Stimulated activated CD4-positive, alpha-beta T cell treated with anti-CD3 and anti-CD28 coated beads, Interleukin-1b, Interleukin-23, amount 100 ng/mL, for 1 hour (primary cell): ENCODE measurements at regions not wholly inside any gene's neighbourhood (a gene's known extent, or its start where the extent isn't known, plus 50 kb on each side); places are given as distances from the start of the nearest gene placed in this dataset.
A peak's percentile ranks its signal among the peaks of the same experiment; 100 is the strongest.

ENCODE experiments used
- DNase-seq, 2 donors: peaks; one replicate each; pipeline ENCODE4 v3.0.0-alpha.2; 2020; ENCODE audit warnings: low read depth in 2 of 2

- no peak for DNase-seq
Measured at GRCh38 chr2:147711031-147711430, 133.8 kb upstream of the ACVR2A start.

GRCh38 chr2:147709655-147710054 lies 135.2 kb upstream of the ACVR2A start:
- no peak for DNase-seq

DNA sequence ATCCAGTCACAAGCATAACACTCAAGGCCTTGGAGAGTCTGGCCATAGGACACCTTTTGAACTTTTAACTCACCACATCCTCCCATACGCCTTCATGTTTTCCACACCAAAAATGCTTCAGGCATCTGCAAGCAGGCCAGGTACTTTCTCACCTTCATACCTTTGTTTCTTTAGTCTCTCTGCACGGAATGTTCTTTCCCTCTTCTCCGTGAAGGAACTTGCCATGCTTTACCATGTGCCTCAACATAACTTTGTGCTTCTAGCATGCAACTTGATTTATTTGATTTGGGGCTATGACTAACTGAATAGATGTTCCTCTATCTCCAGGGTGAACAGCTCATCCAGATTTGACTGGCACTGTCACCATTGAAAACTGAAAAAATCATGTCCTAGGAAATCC lies 141.7 kb upstream of the ACVR2A start:
- no peak for DNase-seq

DNA sequence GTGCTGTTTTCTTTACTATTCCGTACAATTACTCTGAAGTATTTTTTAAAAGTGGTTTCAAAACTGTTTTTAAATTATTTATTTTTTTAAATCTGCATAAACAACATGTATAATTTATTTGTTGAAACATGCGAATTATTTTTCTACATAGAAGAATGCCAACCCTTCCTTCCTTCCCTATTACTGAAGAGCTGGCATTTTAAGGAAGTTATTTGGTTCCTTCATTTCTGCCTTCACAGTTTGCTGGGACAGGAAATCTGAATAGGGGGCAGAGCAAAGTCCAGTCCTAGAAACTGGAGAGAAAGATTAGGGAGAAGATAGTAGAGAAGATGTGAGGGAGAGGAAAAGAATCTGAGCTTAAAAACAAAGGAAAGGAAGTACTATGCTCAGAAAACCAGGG lies 146.7 kb upstream of the ACVR2A start:
- no peak for DNase-seq

GRCh38 chr2:147696426-147696825 lies 148.4 kb upstream of the ACVR2A start:
- DNase-seq = no peak

- DNase-seq = no peak
Measured at GRCh38 chr2:147689220-147689909, 155.5 kb upstream of the ACVR2A start.

- DNase-seq = no peak
Measured at GRCh38 chr2:147688242-147688641, 156.6 kb upstream of the ACVR2A start.

DNA sequence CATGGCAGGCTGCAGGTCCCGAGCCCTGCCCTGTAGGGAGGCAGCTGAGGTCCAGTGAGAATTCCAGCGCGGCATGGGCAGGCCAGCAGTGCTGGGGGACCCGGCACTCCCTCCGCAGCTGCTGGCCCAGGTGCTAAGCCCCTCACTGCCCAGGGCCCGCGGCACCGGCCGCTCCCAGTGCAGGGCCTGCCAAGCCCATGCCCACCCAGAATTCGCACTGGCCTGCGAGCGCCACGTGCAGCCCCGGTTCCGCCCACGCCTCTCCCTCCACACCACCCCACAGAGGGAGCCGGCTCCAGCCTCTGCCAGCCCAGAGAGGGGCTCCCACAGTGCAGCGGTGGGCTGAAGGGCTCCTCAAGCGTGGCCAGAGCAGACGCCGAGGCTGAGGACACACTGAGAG lies 158.5 kb upstream of the ACVR2A start:
- DNase-seq = no peak

- DNase-seq = no peak
Measured at GRCh38 chr2:147684903-147685302, 159.9 kb upstream of the ACVR2A start.

- DNase-seq = no peak
Measured at GRCh38 chr2:147683380-147683779, 161.4 kb upstream of the ACVR2A start.

- DNase-seq = no peak
Measured at GRCh38 chr2:147681093-147681492, 163.7 kb upstream of the ACVR2A start.

DNA sequence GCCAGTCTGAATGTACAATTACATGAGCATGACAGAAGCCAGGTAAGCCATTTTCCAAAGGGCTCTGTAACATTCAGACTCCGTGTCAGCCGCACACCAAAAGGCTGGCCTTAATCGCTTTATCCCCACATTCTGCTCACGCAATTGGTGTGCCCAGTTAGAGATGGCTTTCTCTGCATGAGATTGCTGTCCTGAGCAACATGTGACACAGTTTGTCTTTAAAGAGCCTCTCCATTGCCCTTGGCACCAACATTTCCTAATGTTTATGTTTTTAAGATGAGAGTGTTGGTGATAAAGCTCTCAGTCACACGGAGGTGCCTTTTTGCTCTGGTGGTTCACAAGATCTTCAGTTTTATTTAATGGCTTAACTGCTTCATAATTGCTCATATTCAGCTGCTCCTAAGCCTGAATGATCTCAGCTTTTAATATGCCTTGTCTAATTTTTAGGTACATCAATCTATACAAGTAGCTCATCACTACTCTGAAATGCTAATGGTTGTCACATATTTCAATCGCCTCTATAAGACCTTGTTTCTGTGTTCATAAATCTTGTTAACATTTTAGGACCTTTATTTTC lies 164.8 kb upstream of the ACVR2A start:
- DNase-seq = no peak

DNA sequence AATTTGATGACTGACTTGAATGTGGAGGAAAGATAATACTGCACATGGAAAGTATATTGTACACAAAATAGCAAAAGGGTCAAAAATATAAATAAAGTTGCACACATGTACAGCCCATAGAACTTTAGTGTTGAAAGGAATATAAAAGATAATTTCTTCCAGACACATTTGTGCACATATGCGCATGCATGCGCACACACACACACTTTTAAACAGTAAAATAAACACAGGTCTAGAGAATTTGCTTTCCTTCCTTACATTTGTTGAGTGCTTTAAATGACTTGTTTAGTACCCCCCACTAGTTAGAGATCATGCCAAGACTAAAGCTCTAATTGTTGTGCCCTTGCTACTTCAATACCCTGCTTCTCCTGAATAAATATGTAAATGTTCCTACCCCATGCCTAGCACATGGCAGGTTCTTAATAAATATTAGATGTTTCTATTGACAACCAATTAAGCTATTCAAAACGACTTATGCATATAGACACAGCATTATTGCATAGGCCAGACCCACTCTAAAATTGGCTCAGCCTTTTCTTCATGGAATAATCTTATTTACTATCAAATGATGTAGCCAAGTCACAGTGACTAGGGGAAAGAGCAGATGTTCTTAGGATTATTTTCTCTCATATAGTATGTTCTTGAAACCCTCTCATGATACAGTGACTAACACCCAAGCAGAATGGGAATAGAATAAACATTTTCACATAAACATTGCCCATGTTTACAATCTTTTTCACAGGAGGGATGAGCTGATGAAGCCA lies 165.5 kb upstream of the ACVR2A start:
- DNase-seq = no peak

DNA sequence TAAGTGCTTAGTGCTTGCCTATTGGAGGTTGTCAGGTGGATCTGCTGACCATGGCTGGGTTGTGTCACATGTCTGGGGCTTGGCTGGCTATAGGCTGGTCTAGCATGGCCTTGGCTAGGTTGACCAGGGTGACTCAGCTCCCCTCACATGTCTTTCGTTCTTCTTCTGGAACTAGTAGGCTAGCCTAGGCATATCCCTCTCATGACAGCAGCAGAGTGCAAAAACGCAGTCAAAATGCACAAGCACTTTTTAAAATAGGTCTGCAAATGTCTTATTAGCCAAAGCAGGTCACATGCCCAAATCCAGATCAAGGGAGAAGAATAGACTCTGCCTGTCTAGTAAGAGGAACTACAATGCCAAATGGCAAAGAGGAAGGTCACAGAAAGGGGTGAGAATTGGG lies 179.7 kb upstream of the ACVR2A start:
- no peak for DNase-seq

DNA sequence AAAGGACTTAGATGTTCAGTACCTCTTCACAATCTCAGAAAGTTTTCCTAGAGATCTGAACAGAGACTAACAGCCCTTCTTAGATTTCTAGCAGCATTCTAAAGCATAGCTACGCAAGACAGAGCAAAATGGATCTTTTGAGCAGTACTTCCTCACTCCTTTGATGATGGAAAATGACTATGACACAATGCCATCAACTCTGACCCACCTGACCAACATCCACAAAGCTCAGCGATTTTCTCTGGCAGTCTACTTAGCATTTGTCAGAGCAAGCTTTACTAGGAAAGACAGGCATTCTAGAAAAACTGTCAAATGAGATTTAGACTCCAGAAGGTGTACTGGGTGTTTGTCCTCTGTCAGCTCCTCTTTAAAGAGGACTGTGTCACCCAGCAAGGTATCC lies 180.9 kb upstream of the ACVR2A start:
- DNase-seq = no peak

- DNase-seq = peak in 1 of 2 donors; percentile 0
Measured at GRCh38 chr2:147663153-147663961, 181.5 kb upstream of the ACVR2A start.

GRCh38 chr2:147662221-147662620 lies 182.6 kb upstream of the ACVR2A start:
- no peak for DNase-seq

DNA sequence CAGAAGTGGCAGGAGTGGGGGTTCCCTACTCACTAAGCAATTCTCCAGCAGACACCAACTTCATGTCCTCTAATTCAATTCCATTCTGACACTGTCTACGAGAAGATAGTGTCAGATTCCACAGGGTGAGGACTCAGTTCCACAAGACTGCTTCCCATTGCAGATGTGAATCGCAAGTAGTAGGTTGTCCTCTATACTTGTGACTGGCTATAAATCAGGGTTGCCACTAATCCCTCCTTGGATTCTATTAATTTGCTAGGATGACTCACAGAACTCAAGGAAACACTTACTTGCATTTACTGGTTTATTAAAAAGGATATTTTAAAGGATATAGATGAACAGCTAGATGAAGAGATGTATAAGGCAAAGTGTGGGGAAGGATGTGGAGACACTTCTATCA lies 184.1 kb upstream of the ACVR2A start:
- no peak for DNase-seq

DNA sequence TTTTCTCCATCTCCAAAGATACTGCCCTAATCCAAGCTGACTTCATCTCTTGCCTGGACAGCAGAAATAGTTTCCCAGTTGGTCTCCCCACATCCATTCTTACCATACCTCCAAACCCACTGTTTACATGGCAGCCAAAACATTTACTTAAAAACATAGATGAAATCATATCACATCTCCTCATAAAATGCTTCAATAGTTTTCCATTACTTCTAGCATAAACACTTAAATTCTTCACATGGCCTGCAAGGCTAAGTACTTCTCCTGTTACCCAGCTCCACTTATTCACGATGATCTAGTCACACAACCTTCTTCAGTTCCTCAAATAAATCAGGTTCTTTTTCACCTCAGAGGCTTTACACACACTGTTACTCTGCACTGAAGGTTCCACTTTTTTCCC lies 185.8 kb upstream of the ACVR2A start:
- no peak for DNase-seq

DNA sequence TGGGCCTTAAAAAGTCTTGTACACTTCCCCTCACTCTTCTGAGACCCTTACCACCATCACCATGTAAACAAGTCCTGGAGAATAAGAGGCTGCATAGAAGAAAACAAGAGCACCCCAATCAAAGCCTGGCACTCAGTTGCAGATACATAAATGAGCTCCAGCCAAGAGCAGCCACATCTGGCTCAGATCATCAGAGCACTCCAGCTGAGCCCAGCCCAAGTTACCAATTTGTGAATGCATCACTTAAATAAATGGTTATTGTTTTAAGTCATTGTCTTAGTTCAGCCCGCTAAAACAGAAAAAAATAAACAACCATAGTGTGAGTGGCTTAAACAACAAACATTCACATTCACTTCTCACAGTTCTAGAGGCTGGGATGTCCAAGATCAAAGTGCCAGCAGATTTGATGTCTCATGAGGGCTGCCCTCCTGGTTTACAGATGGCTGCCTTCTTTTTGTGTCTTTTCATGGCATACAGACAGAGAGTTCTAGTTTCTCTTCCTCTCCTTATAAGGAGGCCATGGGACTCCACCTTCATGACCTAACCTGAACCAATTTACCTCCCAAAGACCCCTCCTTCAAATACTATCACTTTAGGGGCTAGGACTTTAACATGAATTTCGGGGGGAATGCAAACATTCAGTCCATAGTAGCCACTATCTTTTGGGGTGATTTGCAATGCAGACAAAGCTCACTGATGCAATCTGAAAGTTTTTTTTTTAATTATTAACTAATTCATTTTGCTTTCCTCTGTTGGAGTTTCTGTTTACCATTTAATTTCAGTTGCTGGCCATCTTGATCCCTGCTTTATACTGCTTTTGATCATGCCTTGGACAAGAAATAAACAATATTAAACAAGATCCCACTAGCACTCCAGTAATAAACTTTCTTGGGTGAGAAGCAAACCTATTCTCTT lies 187.5 kb upstream of the ACVR2A start:
- no peak for DNase-seq

DNA sequence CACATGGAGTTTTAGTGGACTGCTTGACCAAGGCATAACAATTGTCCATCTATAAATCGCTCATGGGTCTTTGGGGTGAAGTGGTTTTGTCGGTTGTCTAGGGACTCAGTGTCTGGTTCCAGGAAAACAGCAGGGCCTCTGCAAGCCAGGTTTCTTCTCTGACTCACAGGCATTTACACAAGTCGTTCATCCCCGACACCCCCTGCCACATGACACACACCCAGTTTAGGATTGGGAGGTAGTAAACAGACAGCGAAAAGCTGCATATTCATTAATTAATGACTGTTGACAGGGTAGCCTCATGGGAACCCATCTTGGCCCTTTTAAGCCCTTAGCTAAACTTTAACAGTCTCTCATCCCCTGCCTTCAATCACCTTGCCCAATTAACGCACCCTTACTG lies 194.8 kb upstream of the ACVR2A start:
- no peak for DNase-seq
